Stimulated activated CD4-positive, alpha-beta T cell treated with anti-CD3 and anti-CD28 coated beads, Interleukin-4, amount 100 ng/mL, for 4 hours (primary cell): ENCODE measurements at regions not wholly inside any gene's neighbourhood (a gene's known extent, or its start where the extent isn't known, plus 50 kb on each side); places are given as distances from the start of the nearest gene placed in this dataset.
"Not testable (repeated sequence)": the region's sequence is repeated elsewhere in the genome, so short reads cannot be mapped to it uniquely, and the experiment has no call there.

Experiments used
- DNase-seq, 2 experiments: peaks; one replicate each; pipeline ENCODE4 v3.0.0-alpha.2; 2020

DNA sequence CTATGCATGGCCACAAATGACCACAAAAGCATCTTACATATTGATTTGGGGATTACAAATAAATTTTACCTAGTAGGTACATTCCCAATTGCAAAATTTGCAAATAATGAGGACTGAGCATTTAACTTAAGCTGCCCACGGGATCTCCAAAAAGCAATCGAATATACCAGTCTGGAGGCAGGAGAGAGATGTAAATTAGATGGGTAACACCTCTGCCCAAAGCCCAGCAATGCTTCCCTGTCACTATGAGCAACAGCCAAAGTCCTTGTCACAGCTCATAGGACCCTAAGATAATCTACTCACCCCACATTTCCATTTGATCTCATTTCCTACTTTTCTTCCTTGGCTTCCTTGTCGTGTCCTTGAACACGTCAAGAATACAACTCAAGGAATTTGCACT lies 172.2 kb downstream of the SUCLG1 start:
- DNase-seq, result no peak

- DNase-seq, result no peak
Measured at GRCh38 chr2:84285056-84285747, 173.9 kb downstream of the SUCLG1 start.

DNA sequence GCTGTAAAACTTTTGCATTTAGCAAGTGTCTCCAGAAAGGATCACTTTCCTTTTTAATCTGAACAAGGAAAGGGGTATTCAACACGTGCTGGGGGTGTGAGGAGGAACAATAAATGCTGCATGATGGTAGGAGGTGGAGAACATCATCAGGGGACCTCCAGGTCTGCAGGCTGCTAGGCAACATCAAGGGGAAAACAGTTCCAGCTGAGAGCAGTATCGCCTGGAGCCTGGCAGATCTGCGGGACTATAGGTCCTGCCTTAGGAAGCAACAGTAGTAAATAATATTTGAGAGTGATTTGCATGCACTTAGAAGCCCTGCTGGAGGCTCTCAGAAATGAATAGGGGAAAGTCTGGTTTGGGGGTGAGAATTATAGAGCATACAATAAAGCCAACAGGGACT lies 175.6 kb downstream of the SUCLG1 start:
- no peak for DNase-seq

- DNase-seq, result no peak
Measured at GRCh38 chr2:84281510-84281909, 177.6 kb downstream of the SUCLG1 start.

GRCh38 chr2:84280873-84281272 lies 178.2 kb downstream of the SUCLG1 start:
- no peak for DNase-seq

DNA sequence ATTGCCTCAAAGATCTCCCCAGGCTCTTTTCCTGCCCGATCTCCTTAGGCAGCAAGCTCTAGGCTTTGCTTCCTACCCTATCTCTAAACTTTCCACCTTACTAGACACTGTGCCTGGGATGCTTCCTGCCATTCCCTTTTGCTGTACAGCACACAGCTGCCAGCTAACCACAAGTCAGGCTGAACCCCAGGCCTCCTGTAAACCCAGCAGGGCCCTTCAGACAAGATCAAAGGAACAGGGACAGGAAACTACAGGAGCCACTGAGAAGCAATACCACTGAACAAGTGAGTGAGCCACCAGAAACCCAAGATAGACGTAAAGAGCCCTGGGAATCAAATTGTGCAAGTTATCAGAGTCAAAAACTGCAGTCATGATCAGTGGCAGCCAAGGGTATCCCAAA lies 180.7 kb downstream of the SUCLG1 start:
- no peak for DNase-seq

DNA sequence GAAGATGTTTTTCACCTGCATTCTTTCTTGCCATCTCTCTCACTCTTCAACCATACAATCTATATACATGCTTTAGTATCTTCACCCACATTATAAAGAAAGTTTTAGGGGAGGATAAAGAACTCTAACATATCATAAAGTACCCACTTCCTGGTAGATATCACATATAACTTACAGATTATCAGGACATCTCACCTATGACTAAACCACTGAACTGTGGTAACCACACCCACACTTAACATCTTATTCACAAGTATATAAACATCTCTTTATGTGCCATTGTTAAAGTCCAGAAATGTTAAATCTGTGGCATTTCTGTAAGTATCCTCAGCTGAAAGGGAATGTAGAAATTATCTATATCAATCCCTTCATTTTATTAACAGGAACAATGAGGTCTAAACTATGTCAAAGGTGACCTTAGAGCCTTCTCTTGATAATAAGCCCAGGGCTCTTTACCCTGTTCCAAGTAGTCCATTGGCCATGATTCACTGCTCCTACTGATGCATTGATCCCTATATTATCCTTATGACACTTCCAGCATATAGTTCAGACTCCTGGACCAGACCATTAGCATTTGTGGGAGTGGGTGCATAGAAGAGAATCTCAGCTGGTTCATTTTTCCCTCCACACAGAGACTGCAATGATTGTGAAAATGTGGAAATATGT lies 182.4 kb downstream of the SUCLG1 start:
- no peak for DNase-seq

- no peak for DNase-seq
Measured at GRCh38 chr2:84273406-84273805, 185.7 kb downstream of the SUCLG1 start.

- DNase-seq, result no peak
Measured at GRCh38 chr2:84271977-84272376, 187.1 kb downstream of the SUCLG1 start.

GRCh38 chr2:84257831-84258230 lies 201.2 kb downstream of the SUCLG1 start:
- no peak for DNase-seq

GRCh38 chr2:84251651-84252302 lies 207.3 kb downstream of the SUCLG1 start:
- DNase-seq, result no peak

DNA sequence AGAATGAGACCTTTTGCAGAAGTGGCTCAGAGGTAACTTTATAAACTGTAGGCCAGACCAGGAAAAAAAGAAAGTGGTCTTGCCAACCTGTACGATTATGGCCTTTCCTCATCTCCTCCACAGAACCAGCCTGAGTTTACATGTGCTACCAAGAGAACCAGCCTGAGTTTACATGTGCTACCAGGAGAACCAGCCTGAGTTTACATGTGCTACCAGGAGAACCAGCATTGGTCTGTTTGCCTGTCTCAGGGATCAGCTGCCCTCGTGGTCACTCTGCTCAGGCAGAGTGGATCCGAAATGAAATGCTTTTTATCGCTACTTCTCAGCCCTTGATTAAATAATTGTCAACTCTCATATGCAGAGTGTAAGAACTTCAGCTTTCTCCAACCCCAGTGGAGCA lies 209.9 kb downstream of the SUCLG1 start:
- no peak for DNase-seq

- DNase-seq, result no peak
Measured at GRCh38 chr2:84247532-84247931, 211.5 kb downstream of the SUCLG1 start.

DNA sequence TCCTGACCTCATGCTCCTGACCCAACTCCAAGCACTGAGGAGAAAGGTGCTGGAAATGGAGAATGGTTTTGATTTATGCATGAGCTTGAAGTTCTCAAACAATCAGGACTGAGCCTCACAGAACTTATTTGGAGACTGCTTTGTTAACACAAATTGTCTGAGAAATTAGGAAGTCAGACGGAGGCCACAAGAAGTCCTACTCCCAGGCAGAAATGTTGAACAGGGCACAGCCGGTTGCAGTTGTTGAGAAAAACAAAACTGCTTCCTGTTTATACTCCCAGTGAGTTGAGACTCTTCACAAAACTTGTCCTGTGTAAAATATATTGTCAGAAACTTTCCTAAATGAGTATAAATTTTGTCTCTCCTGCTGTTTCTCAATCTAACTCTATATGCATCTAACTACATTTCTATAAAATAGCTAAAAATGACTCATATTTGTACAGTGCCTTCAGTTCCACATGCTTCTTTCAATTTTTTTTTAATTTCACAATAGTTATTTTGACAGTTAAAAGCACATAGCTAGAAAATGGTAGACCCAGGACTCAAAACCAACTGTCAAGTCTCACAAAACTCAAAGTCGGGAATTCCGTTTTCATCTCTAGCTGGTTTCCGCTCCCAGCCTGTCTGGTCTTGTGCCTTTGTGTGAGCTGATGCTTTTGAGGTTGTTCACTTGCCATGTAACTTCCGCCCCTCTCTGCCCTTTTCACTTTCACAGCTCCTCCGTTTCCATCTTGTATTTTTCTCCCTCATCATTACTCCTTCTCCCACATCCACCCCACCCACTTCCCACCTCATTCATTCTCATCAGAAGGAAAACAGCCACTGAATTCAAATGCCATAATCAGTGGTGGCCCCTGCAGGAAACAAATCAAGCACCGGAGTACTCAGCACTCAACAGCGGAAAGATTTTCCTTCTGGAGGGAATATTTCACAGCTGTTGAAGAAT lies 215.0 kb downstream of the SUCLG1 start:
- DNase-seq, result no peak

- no peak for DNase-seq
Measured at GRCh38 chr2:84238907-84239306, 220.2 kb downstream of the SUCLG1 start.

GRCh38 chr2:84236288-84236687 lies 222.8 kb downstream of the SUCLG1 start:
- DNase-seq, result no peak

DNA sequence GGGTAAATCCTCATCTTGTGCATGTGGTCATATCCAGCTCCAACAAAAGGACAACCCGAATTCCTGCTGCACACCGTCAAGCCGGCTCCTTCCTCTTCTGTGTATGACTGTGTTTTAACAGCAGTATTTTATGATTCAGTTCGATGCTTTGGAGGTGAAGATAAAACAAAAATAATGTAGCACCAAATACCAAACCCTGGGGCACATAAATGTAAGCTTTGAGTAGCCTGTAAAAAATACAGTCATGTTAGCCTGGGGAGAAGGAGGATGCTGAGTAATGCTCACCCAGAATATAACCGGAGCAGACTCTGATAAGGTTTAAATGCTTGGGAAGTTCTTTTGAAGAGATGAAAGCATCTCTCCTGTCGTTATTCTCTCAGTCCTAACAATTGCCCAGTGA lies 225.0 kb downstream of the SUCLG1 start:
- DNase-seq, result no peak

DNA sequence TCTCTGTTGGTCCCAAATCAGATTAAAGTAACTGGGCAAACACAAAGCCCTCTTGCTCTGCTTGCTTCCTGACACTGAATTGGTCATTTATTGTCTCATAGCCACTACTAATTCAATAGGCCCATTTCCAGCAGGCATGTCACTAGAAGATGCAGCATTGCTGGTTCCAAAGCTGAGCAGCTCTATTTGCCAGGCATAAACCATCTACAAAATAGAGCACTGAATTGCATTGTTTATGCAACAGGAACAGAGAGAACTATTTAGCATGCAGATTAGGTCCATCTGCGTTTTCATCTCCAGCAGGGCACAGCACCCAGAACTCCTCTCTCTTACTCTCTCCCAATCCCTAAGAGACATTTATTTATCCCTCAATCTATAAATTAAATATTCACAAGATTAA lies 227.6 kb downstream of the SUCLG1 start:
- DNase-seq, result no peak

DNA sequence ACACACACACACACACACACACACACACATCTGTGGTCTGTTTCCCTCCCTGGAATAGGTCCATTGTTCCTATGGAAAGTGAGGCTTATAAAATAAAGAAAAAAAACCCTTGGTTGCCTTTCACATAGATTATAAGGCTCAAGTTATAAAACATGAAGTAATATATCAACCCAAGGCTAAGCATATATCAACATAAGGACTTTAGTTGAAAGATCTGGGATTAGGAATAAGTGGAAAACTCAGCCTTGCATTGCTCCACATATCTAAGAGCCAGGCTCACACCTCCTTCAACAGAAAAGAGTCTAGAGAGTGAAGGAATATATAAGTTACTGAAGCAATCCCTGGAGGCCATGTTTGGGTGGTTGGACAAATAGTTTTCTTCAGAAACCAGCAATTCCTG lies 235.0 kb downstream of the SUCLG1 start:
- DNase-seq, result no peak

DNA sequence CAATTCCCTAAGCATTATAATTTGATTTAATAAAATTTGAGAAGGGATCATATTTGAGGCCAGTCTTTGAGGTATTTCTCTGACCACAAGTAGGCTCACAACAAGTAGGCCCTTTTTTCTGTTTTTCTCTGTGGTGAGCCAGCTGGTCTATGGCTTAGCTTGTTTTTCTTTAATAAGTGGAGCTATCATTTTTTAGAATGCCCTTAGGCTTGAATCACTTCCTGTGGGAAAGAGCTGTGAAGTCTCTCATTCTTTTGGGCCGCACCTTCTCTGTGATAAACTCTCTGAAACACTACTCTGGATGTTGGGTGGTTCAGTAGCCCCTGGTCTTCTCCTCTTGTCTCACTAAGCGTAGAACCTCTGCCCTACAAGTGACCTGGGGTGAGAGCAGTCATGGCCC lies 235.9 kb downstream of the SUCLG1 start:
- no peak for DNase-seq

DNA sequence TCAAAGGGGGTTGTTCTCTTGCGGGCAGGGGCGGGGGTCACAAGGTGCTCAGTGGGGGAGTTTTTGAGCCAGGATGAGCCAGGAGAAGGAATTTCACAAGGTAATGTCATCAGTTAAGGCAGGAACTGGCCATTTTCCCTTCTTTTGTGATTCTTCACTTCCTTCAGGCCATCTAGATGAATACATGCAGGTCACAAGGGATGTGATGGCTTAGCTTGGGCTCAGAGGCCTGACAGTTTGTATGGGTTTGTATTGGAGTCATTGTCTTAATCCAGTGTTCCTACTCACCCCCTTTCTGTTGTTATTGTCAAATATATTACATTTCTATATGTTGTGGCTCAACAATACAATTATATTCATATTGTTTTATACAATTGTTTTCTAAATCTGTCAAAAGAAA lies 238.0 kb downstream of the SUCLG1 start:
- not testable (repeated sequence) for DNase-seq

DNA sequence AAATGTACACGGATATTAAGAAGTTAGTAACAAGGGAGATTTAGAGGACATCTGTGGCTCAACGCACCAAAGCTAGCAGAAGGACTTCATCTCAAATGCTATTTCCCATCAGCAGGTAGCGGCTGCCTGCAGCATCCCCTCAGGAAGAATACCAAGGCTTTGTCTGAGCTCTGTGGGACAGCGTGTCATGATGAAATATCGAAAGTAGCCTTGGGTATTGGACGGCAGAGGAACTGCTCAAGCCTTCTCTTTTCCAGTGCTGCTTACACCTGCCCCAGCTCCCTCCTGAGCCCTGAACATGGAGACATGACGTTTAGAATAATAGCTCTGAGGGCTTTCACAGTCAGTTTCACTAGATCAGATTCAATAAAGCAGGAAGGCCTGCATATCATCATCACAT lies 241.6 kb downstream of the SUCLG1 start:
- DNase-seq, result no peak

DNA sequence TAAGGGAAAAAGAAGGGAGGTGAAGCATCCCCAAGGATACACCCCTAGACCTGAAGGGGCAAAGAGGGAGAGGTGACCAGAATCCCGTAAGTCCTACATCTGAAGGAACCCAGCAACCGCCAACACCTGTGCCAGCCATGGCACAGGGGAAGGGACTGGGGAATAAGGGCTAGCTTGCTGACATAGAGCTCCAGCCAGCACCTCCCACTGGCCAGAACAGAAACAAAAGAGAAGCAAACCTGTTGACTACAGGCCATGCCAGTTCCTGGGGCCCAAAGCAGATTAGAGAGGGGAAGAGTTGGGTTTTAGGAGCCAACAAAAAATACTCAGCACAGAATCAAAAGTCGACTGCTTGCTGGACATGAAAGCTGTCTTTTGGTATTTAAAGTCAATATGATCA lies 244.6 kb downstream of the SUCLG1 start:
- DNase-seq, result no peak
